ENCODE measurements at regions not wholly inside any gene's neighbourhood (a gene's known extent, or its start where the extent isn't known, plus 50 kb on each side); places are given as distances from the start of the nearest gene placed in this dataset.

- TF ChIP-seq, protein P1, sequence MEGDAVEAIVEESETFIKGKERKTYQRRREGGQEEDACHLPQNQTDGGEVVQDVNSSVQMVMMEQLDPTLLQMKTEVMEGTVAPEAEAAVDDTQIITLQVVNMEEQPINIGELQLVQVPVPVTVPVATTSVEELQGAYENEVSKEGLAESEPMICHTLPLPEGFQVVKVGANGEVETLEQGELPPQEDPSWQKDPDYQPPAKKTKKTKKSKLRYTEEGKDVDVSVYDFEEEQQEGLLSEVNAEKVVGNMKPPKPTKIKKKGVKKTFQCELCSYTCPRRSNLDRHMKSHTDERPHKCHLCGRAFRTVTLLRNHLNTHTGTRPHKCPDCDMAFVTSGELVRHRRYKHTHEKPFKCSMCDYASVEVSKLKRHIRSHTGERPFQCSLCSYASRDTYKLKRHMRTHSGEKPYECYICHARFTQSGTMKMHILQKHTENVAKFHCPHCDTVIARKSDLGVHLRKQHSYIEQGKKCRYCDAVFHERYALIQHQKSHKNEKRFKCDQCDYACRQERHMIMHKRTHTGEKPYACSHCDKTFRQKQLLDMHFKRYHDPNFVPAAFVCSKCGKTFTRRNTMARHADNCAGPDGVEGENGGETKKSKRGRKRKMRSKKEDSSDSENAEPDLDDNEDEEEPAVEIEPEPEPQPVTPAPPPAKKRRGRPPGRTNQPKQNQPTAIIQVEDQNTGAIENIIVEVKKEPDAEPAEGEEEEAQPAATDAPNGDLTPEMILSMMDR (IDR thresholded peaks at IDR 0.05; ENCODE audit: borderline replicate concordance, extremely low read depth, low read length, poor library complexity, severe bottlenecking) = no peak
- TF ChIP-seq EZH2 (IDR thresholded peaks at IDR 0.05; ENCODE audit: borderline replicate concordance, low read depth, low read length, severe bottlenecking) = no peak
These were observed 361.2 kb upstream of the ERCC4 start for GRCh38 chr16:13558752-13559151.
